ENCODE measurements at regions not wholly inside any gene's neighbourhood (a gene's known extent, or its start where the extent isn't known, plus 50 kb on each side); places are given as distances from the start of the nearest gene placed in this dataset.

- H3K79me2 ChIP-seq (ENCODE audit: control insufficient read depth, insufficient read depth, low read length) = no peaks in the 10 kb centered on the region
- no peak overlapping the region for H2AFZ ChIP-seq (ENCODE audit: control insufficient read depth, low read length)
- dilution Hi-C loops (cut with MboI; ENCODE audit: extremely low pct_ligation_motif_present, low sequenced_read_pairs) = no loop called here
- no peak overlapping the region for H3K27ac ChIP-seq (ENCODE audit: control insufficient read depth, insufficient read depth, low read length)
- H3K9me3 ChIP-seq (ENCODE audit: control insufficient read depth, low read depth, low read length) = no peaks in the 10 kb centered on the region
- peaks cover 6% of the 10 kb centered on the region for H3K27me3 ChIP-seq (ENCODE audit: control insufficient read depth, extremely low read depth, insufficient read depth, low read length)
- TF ChIP-seq EZH2 (IDR thresholded peaks at IDR 0.05; ENCODE audit: low read length) = no peak
- TF ChIP-seq CTCF (optimal IDR thresholded peaks at IDR 0.05 in 1 of 3, IDR thresholded peaks at IDR 0.05 in 1 of 3, conservative IDR thresholded peaks at IDR 0.05 in 1 of 3; ENCODE audit: extremely low read depth in 1 of 3, insufficient read depth in 2 of 3, low read length in 3 of 3) = no peak
- H3K4me1 ChIP-seq (ENCODE audit: control insufficient read depth, extremely low read depth, insufficient read depth, low read length) = no peaks in the 10 kb centered on the region
- H3K9me1 ChIP-seq (ENCODE audit: control insufficient read depth, extremely low read depth, insufficient read depth, low read length) = no peaks in the 10 kb centered on the region
- H4K20me1 ChIP-seq (ENCODE audit: control insufficient read depth, extremely low read depth, insufficient read depth, low read length) = no peaks in the 10 kb centered on the region
- no peak for FAIRE-seq
- no peaks in the 10 kb centered on the region for H3K36me3 ChIP-seq (ENCODE audit: control insufficient read depth in 2 of 2, extremely low read depth in 1 of 2, insufficient read depth in 2 of 2, low read length in 2 of 2)
- no peak overlapping the region for H3K4me2 ChIP-seq (ENCODE audit: control insufficient read depth, extremely low read depth, insufficient read depth, low read depth, low read length)
- H3K9ac ChIP-seq (ENCODE audit: control insufficient read depth, extremely low read depth, insufficient read depth, low read length) = no peak overlapping the region
- no peak for DNase-seq (ENCODE audit: low read depth, low spot score)
- H3K4me3 ChIP-seq (ENCODE audit: control insufficient read depth in 2 of 3, extremely low read depth in 1 of 3, insufficient read depth in 2 of 3, low read depth in 1 of 3, low read length in 3 of 3) = no peak overlapping the region
Measured at GRCh38 chr5:77866198-77866597, 90.1 kb upstream of the TBCA start.

- no peak overlapping the region for H2AFZ ChIP-seq (ENCODE audit: control insufficient read depth, low read length)
- no peaks in the 10 kb centered on the region for H3K79me2 ChIP-seq (ENCODE audit: control insufficient read depth, insufficient read depth, low read length)
- FAIRE-seq (no peak), DNase-seq (ENCODE audit: low read depth, low spot score) (no peak)
- TF ChIP-seq EZH2 (IDR thresholded peaks at IDR 0.05; ENCODE audit: low read length) (no peak), CTCF (optimal IDR thresholded peaks at IDR 0.05 in 1 of 3, IDR thresholded peaks at IDR 0.05 in 1 of 3, conservative IDR thresholded peaks at IDR 0.05 in 1 of 3; ENCODE audit: extremely low read depth in 1 of 3, insufficient read depth in 2 of 3, low read length in 3 of 3) (no peak)
- dilution Hi-C loops (cut with MboI; ENCODE audit: extremely low pct_ligation_motif_present, low sequenced_read_pairs) = no loop called here
- no peaks in the 10 kb centered on the region for H3K4me1 ChIP-seq (ENCODE audit: control insufficient read depth, extremely low read depth, insufficient read depth, low read length)
- no peaks in the 10 kb centered on the region for H3K36me3 ChIP-seq (ENCODE audit: control insufficient read depth in 2 of 2, extremely low read depth in 1 of 2, insufficient read depth in 2 of 2, low read length in 2 of 2)
- H3K9me3 ChIP-seq (ENCODE audit: control insufficient read depth, low read depth, low read length) = no peaks in the 10 kb centered on the region
- H4K20me1 ChIP-seq (ENCODE audit: control insufficient read depth, extremely low read depth, insufficient read depth, low read length) = no peaks in the 10 kb centered on the region
- no peak overlapping the region for H3K27ac ChIP-seq (ENCODE audit: control insufficient read depth, insufficient read depth, low read length)
- peaks cover 6% of the 10 kb centered on the region for H3K27me3 ChIP-seq (ENCODE audit: control insufficient read depth, extremely low read depth, insufficient read depth, low read length)
- H3K9me1 ChIP-seq (ENCODE audit: control insufficient read depth, extremely low read depth, insufficient read depth, low read length) = no peaks in the 10 kb centered on the region
- H3K4me3 ChIP-seq (ENCODE audit: control insufficient read depth in 2 of 3, extremely low read depth in 1 of 3, insufficient read depth in 2 of 3, low read depth in 1 of 3, low read length in 3 of 3) = no peak overlapping the region
- H3K4me2 ChIP-seq (ENCODE audit: control insufficient read depth, extremely low read depth, insufficient read depth, low read depth, low read length) = no peak overlapping the region
- H3K9ac ChIP-seq (ENCODE audit: control insufficient read depth, extremely low read depth, insufficient read depth, low read length) = no peak overlapping the region
Measured at GRCh38 chr5:77864997-77865396, 88.9 kb upstream of the TBCA start.

Data from keratinocyte (primary cell).